ENCODE measurements at regions not wholly inside any gene's neighbourhood (a gene's known extent, or its start where the extent isn't known, plus 50 kb on each side); places are given as distances from the start of the nearest gene placed in this dataset.

DNA sequence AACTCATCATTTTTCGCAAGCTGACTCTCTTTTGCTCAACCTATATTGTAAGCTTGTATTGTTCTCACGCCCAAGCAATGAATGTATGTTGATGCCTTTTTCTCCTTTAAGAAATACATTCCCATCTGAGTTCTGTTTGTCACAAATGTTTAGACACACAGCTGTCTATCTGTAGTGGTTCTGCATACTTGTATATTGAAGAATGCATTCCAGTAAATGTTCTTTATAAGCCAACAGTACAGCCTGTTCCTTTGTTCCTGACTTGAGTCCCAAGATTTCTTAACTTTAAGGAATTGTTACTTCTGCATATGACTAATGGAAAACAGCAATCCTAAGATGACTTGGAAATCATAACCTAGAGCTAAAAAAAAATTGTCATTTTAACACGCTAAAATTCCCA, 849.1 kb upstream of the POU3F3 start:
- no peaks in the 10 kb centered on the region for H3K27me3 ChIP-seq (ENCODE audit: insufficient read depth, low read length, poor library complexity, severe bottlenecking)
- ChIA-PET CTCF (no interaction called here), POLR2A (no interaction called here)
- H3K4me1 ChIP-seq (ENCODE audit: insufficient read depth, low read length), result no peaks in the 10 kb centered on the region
- no peak overlapping the region for H3K4me3 ChIP-seq (ENCODE audit: low read length)
- H3K27ac Mint-ChIP-seq, result no peak overlapping the region
- no peak overlapping the region for H3K27ac ChIP-seq (ENCODE audit: low read depth, low read length)
- H3K36me3 ChIP-seq (ENCODE audit: insufficient read depth, low read length), result no peaks in the 10 kb centered on the region
- H3K27me3 Mint-ChIP-seq, result no peaks in the 10 kb centered on the region
- H3K9me3 Mint-ChIP-seq, result peaks cover 20 to 40% (median 24%) of the 10 kb centered on the region in 5 donors
- no peaks in the 10 kb centered on the region for H3K4me1 Mint-ChIP-seq
- H3K36me3 Mint-ChIP-seq, result no peaks in the 10 kb centered on the region
- DNase-seq, result no peak
- H3K4me3 Mint-ChIP-seq, result no peak overlapping the region
- peaks cover 3% of the 10 kb centered on the region for H3K9me3 ChIP-seq (ENCODE audit: low read length)

DNA sequence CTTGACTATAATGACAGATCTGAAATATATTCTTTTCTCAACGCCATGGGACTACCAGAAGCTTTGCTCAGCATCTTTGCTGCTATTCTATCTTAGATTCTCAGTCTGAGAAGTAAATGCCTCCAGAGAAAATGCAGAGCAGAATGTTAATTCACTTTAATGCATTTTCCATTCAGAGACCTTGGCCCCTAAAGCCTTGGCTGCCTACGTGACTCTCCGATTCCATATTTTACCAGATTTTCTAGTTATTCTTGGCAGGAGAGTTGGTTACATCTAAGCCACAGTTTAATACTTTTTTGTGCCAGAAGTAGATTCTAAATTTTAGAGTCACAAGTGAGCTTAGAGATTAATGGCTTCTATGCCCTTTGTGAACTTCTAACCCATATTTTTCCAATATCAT, 837.1 kb upstream of the POU3F3 start:
- Mint-ChIP-seq H3K27ac (no peak overlapping the region), H3K4me3 (no peak overlapping the region), H3K36me3 (peaks cover 0 to 5% (median 0%) of the 10 kb centered on the region in 3 donors), H3K4me1 (no peaks in the 10 kb centered on the region), H3K9me3 (peaks cover 3 to 15% (median 11%) of the 10 kb centered on the region in 5 donors), H3K27me3 (no peaks in the 10 kb centered on the region)
- Histone ChIP-seq H3K4me3 (ENCODE audit: low read length) (no peak overlapping the region), H3K27ac (ENCODE audit: low read depth, low read length) (no peak overlapping the region), H3K9me3 (ENCODE audit: low read length) (no peaks in the 10 kb centered on the region), H3K27me3 (ENCODE audit: insufficient read depth, low read length, poor library complexity, severe bottlenecking) (no peaks in the 10 kb centered on the region), H3K36me3 (ENCODE audit: insufficient read depth, low read length) (no peaks in the 10 kb centered on the region), H3K4me1 (ENCODE audit: insufficient read depth, low read length) (no peaks in the 10 kb centered on the region)
- DNase-seq, result no peak
- CTCF ChIA-PET, result no interaction called here
- POLR2A ChIA-PET, result no interaction called here

DNA sequence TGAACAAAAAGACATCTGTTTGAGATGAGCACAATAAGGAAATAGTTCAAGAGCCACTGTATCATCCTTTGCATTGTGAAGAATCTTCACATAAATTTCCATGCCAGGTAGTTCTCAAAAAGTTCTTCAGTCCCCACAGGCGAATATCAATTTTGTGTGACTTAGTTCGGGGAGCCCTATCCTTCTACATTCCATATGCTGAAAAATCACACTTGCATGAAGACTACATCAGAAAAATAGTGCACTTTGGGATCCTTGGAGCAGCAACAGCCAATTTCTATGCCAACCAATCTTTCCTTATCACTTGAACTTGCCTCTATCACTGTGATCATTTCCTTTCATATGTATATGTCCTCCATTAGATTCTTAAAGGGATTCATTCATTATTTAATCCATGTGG, 830.6 kb upstream of the POU3F3 start:
- H3K27me3 Mint-ChIP-seq, result no peaks in the 10 kb centered on the region
- Histone ChIP-seq H3K9me3 (ENCODE audit: low read length) (no peaks in the 10 kb centered on the region), H3K4me3 (ENCODE audit: low read length) (no peak overlapping the region), H3K27ac (ENCODE audit: low read depth, low read length) (no peak overlapping the region), H3K4me1 (ENCODE audit: insufficient read depth, low read length) (no peaks in the 10 kb centered on the region), H3K27me3 (ENCODE audit: insufficient read depth, low read length, poor library complexity, severe bottlenecking) (no peaks in the 10 kb centered on the region), H3K36me3 (ENCODE audit: insufficient read depth, low read length) (no peaks in the 10 kb centered on the region)
- no peak for DNase-seq
- H3K36me3 Mint-ChIP-seq, result peaks cover 0 to 5% (median 0%) of the 10 kb centered on the region in 3 donors
- ChIA-PET CTCF (no interaction called here), POLR2A (no interaction called here)
- H3K9me3 Mint-ChIP-seq, result peaks cover 0 to 13% (median 10%) of the 10 kb centered on the region in 5 donors
- no peak overlapping the region for H3K4me3 Mint-ChIP-seq
- H3K27ac Mint-ChIP-seq, result no peak overlapping the region
- no peaks in the 10 kb centered on the region for H3K4me1 Mint-ChIP-seq

DNA sequence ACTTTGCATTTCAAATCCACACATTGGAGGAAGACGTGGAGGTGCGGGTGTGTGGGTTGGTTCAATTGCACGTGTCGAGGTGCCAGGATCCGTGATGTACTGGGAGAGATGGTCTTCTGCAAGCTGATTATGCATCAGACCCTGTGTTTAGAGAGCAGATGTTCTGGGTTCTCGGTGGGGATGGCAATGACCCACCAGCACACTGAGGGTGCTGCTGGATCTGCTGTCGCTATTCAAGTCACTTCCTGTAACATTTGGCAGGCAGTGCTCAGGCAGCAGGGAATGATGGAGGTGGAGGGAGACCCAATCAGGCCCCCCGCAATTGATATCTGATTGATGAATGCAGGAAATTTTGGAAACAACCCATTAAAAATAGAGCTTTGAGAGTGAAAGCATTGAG, 830.1 kb upstream of the POU3F3 start:
- no peak overlapping the region for H3K4me3 ChIP-seq (ENCODE audit: low read length)
- H3K36me3 ChIP-seq (ENCODE audit: insufficient read depth, low read length), result no peaks in the 10 kb centered on the region
- Mint-ChIP-seq H3K36me3 (peaks cover 0 to 5% (median 0%) of the 10 kb centered on the region in 3 donors), H3K4me1 (no peaks in the 10 kb centered on the region), H3K4me3 (no peak overlapping the region), H3K27ac (no peak overlapping the region), H3K9me3 (peaks cover 2 to 13% (median 9%) of the 10 kb centered on the region in 5 donors), H3K27me3 (no peaks in the 10 kb centered on the region)
- H3K9me3 ChIP-seq (ENCODE audit: low read length), result no peaks in the 10 kb centered on the region
- H3K27ac ChIP-seq (ENCODE audit: low read depth, low read length), result no peak overlapping the region
- DNase-seq, result no peak
- POLR2A ChIA-PET, result no interaction called here
- H3K27me3 ChIP-seq (ENCODE audit: insufficient read depth, low read length, poor library complexity, severe bottlenecking), result no peaks in the 10 kb centered on the region
- H3K4me1 ChIP-seq (ENCODE audit: insufficient read depth, low read length), result no peaks in the 10 kb centered on the region
- CTCF ChIA-PET, result no interaction called here

DNA sequence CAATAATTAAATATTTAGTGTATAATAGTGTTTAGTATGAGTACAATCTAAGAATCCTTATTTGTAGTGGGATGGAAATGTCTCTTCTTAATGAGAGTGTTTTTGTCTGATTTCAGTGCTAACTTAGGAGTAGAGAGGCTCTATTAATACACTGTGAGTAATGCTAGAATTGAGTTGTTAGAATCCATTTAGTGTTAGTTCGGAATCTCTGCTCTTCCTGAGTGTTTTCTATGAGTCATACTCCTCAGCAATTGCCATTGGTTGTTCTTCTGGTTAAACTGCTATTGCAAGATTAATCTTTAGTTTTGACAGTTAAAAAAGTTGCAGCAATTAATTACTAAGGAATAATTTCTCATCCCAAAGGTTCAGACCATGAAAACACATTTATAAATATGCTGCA, 828.6 kb upstream of the POU3F3 start:
- Histone ChIP-seq H3K4me3 (ENCODE audit: low read length) (no peak overlapping the region), H3K27me3 (ENCODE audit: insufficient read depth, low read length, poor library complexity, severe bottlenecking) (no peaks in the 10 kb centered on the region), H3K27ac (ENCODE audit: low read depth, low read length) (no peak overlapping the region), H3K36me3 (ENCODE audit: insufficient read depth, low read length) (no peaks in the 10 kb centered on the region), H3K9me3 (ENCODE audit: low read length) (no peaks in the 10 kb centered on the region), H3K4me1 (ENCODE audit: insufficient read depth, low read length) (no peaks in the 10 kb centered on the region)
- H3K4me3 Mint-ChIP-seq, result no peak overlapping the region
- H3K27me3 Mint-ChIP-seq, result no peaks in the 10 kb centered on the region
- CTCF ChIA-PET, result no interaction called here
- H3K4me1 Mint-ChIP-seq, result no peaks in the 10 kb centered on the region
- H3K36me3 Mint-ChIP-seq, result no peaks in the 10 kb centered on the region
- H3K9me3 Mint-ChIP-seq, result peaks cover 6 to 15% (median 9%) of the 10 kb centered on the region in 5 donors
- DNase-seq, result no peak
- POLR2A ChIA-PET, result no interaction called here
- no peak overlapping the region for H3K27ac Mint-ChIP-seq

DNA sequence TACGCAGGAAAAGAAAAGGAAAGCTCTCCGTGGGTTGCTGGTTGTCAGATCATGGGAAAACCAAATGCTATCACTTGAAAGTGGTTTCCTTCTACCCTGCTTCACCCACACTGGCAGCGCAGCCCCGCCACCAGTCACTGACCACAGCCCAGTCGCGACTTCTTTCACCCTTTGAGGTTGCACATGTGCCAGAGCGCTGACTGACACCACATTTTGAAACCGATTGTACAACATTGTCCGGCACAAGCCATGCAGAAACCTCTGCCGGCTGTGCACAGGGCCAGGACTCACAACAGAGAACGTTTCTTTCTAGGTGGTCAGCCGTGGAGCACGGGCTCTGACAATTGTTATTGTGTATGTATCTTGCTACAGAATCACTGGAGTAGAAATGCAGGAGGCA, 827.2 kb upstream of the POU3F3 start:
- no peaks in the 10 kb centered on the region for H3K9me3 ChIP-seq (ENCODE audit: low read length)
- CTCF ChIA-PET, result no interaction called here
- no peaks in the 10 kb centered on the region for H3K36me3 ChIP-seq (ENCODE audit: insufficient read depth, low read length)
- Mint-ChIP-seq H3K4me1 (no peaks in the 10 kb centered on the region), H3K36me3 (no peaks in the 10 kb centered on the region), H3K4me3 (no peak overlapping the region), H3K27me3 (no peaks in the 10 kb centered on the region), H3K27ac (no peak overlapping the region), H3K9me3 (peaks cover 6 to 16% (median 12%) of the 10 kb centered on the region in 5 donors)
- no peak for DNase-seq
- H3K27me3 ChIP-seq (ENCODE audit: insufficient read depth, low read length, poor library complexity, severe bottlenecking), result no peaks in the 10 kb centered on the region
- H3K4me3 ChIP-seq (ENCODE audit: low read length), result no peak overlapping the region
- no peak overlapping the region for H3K27ac ChIP-seq (ENCODE audit: low read depth, low read length)
- H3K4me1 ChIP-seq (ENCODE audit: insufficient read depth, low read length), result no peaks in the 10 kb centered on the region
- POLR2A ChIA-PET, result no interaction called here

DNA sequence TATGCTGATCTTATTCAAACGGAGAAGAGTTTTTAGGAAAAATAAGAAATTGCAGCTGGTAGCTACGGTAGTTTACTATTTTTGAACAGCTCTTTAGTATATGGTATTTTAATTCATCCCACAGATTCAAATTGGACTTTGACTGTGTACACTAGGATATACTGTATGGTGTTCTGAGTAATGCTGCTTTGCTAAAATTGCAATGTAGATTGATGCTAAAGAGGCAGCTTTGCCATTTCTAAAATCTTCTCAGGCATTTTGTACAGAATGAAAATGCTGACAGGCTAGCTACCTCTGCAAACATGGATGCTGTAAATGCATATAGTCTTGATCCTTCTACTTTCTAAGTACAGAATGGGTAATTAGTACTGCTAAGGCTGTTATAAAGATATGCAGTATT, 826.6 kb upstream of the POU3F3 start:
- no peak for DNase-seq
- Mint-ChIP-seq H3K9me3 (peaks cover 5 to 21% (median 11%) of the 10 kb centered on the region in 5 donors), H3K27ac (no peak overlapping the region), H3K4me3 (no peak overlapping the region), H3K27me3 (no peaks in the 10 kb centered on the region), H3K36me3 (no peaks in the 10 kb centered on the region), H3K4me1 (no peaks in the 10 kb centered on the region)
- H3K4me3 ChIP-seq (ENCODE audit: low read length), result no peak overlapping the region
- CTCF ChIA-PET, result no interaction called here
- no peaks in the 10 kb centered on the region for H3K4me1 ChIP-seq (ENCODE audit: insufficient read depth, low read length)
- no peak overlapping the region for H3K27ac ChIP-seq (ENCODE audit: low read depth, low read length)
- no peaks in the 10 kb centered on the region for H3K9me3 ChIP-seq (ENCODE audit: low read length)
- POLR2A ChIA-PET, result no interaction called here
- H3K27me3 ChIP-seq (ENCODE audit: insufficient read depth, low read length, poor library complexity, severe bottlenecking), result no peaks in the 10 kb centered on the region
- no peaks in the 10 kb centered on the region for H3K36me3 ChIP-seq (ENCODE audit: insufficient read depth, low read length)

DNA sequence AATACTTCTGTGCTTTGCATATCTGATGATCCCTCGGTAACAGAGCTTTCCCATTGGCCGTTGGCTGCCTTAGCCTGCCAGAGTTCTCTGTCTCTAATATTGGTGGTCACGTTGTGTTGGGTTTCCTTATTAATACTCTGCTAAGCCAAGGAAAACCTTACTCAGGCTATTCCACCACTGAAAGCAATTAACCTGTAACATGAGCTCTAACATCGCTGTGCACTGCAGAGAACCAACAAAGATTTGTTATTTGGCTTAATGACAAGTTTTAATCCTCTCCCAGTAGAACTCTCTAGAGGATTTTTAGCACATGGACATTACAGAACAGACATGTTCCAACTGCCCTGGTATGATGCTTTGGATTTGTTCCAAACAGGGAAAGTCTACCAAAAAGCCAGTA, 825.9 kb upstream of the POU3F3 start:
- Histone ChIP-seq H3K27me3 (ENCODE audit: insufficient read depth, low read length, poor library complexity, severe bottlenecking) (no peaks in the 10 kb centered on the region), H3K4me1 (ENCODE audit: insufficient read depth, low read length) (no peaks in the 10 kb centered on the region), H3K36me3 (ENCODE audit: insufficient read depth, low read length) (no peaks in the 10 kb centered on the region), H3K27ac (ENCODE audit: low read depth, low read length) (no peak overlapping the region), H3K4me3 (ENCODE audit: low read length) (no peak overlapping the region), H3K9me3 (ENCODE audit: low read length) (no peaks in the 10 kb centered on the region)
- no peaks in the 10 kb centered on the region for H3K36me3 Mint-ChIP-seq
- no peaks in the 10 kb centered on the region for H3K4me1 Mint-ChIP-seq
- no peak overlapping the region for H3K27ac Mint-ChIP-seq
- DNase-seq, result no peak
- CTCF ChIA-PET, result no interaction called here
- peaks cover 2 to 21% (median 8%) of the 10 kb centered on the region in 5 donors for H3K9me3 Mint-ChIP-seq
- POLR2A ChIA-PET, result no interaction called here
- no peaks in the 10 kb centered on the region for H3K27me3 Mint-ChIP-seq
- no peak overlapping the region for H3K4me3 Mint-ChIP-seq

DNA sequence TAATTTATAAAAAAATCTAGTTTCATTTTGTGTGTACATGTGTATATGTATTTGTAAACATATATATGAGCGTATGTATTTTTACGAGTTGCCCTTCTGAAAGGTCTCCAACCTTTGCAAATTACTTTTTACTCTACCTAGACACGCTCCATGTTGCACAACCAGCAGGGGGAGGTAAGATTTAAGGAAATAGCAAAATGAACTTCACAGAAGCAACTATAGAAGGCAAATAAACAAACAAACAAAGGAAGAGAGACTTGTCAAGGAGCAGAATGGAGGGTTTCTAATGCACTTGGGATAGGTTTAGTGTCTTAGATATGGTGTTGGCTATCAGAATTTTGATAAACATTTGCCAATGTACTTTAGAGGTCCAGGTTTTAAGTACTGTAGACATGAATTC, 820.5 kb upstream of the POU3F3 start:
- H3K27me3 Mint-ChIP-seq, result no peaks in the 10 kb centered on the region
- no peaks in the 10 kb centered on the region for H3K36me3 Mint-ChIP-seq
- Histone ChIP-seq H3K9me3 (ENCODE audit: low read length) (no peaks in the 10 kb centered on the region), H3K36me3 (ENCODE audit: insufficient read depth, low read length) (no peaks in the 10 kb centered on the region), H3K4me1 (ENCODE audit: insufficient read depth, low read length) (no peaks in the 10 kb centered on the region), H3K27ac (ENCODE audit: low read depth, low read length) (no peak overlapping the region), H3K27me3 (ENCODE audit: insufficient read depth, low read length, poor library complexity, severe bottlenecking) (no peaks in the 10 kb centered on the region), H3K4me3 (ENCODE audit: low read length) (no peak overlapping the region)
- no peak for DNase-seq
- ChIA-PET CTCF (no interaction called here), POLR2A (no interaction called here)
- H3K4me3 Mint-ChIP-seq, result no peak overlapping the region
- H3K9me3 Mint-ChIP-seq, result peaks cover 1 to 36% (median 17%) of the 10 kb centered on the region in 5 donors
- H3K27ac Mint-ChIP-seq, result peak overlapping the region in 1 of 8 donors; percentile 24
- H3K4me1 Mint-ChIP-seq, result no peaks in the 10 kb centered on the region
